Mammary epithelial cell (primary cell): ENCODE measurements at regions not wholly inside any gene's neighbourhood (a gene's known extent, or its start where the extent isn't known, plus 50 kb on each side); places are given as distances from the start of the nearest gene placed in this dataset.
"Not testable (repeated sequence)": the region's sequence is repeated elsewhere in the genome, so short reads cannot be mapped to it uniquely, and the experiment has no call there.

Experiments
- EZH2 ChIP-seq: IDR thresholded peaks from 2 replicates; pipeline ENCODE4 v1.6.1; 2012; ENCODE audit warnings: low read length, inconsistent platforms, borderline replicate concordance
- TF ChIP-seq, protein P1 (sequence below), 2 donors: IDR thresholded peaks in 1 of 2; conservative IDR thresholded peaks in 1 of 2; 2 replicates each; pipeline ENCODE4 v1.5.1; 2011 to 2012; ENCODE audit warnings: inconsistent platforms in 2 of 2, low read length in 2 of 2, mild to moderate bottlenecking in 2 of 2, control low read depth in 1 of 2, low read depth in 1 of 2; ENCODE audit not compliant: insufficient read depth in 1 of 2; ENCODE audit errors: extremely low read depth in 1 of 2

DNA sequence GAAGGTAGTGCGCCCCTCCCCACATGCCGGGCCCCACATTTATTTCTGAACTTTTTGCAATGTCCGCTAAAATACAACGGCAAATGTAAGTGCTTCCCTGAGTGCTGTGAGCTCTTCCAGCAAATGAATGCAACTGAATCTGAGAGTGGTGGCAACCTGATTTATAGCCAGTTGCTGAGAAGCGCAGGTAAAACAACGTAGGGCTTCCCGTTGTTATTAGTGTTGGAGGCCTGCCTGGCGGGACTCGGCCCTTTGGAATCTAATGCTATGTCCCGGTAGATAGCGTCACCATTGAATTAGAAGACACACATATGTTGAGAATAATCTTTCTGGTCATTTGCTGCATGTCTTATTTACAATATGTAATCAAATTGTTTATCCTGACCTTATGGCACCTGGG lies 302.7 kb downstream of the CWH43 start:
- TF ChIP-seq, protein P1, sequence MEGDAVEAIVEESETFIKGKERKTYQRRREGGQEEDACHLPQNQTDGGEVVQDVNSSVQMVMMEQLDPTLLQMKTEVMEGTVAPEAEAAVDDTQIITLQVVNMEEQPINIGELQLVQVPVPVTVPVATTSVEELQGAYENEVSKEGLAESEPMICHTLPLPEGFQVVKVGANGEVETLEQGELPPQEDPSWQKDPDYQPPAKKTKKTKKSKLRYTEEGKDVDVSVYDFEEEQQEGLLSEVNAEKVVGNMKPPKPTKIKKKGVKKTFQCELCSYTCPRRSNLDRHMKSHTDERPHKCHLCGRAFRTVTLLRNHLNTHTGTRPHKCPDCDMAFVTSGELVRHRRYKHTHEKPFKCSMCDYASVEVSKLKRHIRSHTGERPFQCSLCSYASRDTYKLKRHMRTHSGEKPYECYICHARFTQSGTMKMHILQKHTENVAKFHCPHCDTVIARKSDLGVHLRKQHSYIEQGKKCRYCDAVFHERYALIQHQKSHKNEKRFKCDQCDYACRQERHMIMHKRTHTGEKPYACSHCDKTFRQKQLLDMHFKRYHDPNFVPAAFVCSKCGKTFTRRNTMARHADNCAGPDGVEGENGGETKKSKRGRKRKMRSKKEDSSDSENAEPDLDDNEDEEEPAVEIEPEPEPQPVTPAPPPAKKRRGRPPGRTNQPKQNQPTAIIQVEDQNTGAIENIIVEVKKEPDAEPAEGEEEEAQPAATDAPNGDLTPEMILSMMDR (conservative IDR thresholded peaks at IDR 0.05 in 1 of 2, IDR thresholded peaks at IDR 0.05 in 1 of 2; ENCODE audit: extremely low read depth in 1 of 2, insufficient read depth in 1 of 2, low read depth in 1 of 2, low read length in 2 of 2): not testable (repeated sequence)
- TF ChIP-seq EZH2: not testable (repeated sequence)
